CD4-positive, alpha-beta T cell treated with Interferon gamma for 1 hour (primary cell): ENCODE measurements at regions not wholly inside any gene's neighbourhood (a gene's known extent, or its start where the extent isn't known, plus 50 kb on each side); places are given as distances from the start of the nearest gene placed in this dataset.
"Not testable (repeated sequence)": the region's sequence is repeated elsewhere in the genome, so short reads cannot be mapped to it uniquely, and the experiment has no call there.

Experiments
- DNase-seq: peaks from one replicate; pipeline ENCODE4 v3.0.0-alpha.2; 2020

DNA sequence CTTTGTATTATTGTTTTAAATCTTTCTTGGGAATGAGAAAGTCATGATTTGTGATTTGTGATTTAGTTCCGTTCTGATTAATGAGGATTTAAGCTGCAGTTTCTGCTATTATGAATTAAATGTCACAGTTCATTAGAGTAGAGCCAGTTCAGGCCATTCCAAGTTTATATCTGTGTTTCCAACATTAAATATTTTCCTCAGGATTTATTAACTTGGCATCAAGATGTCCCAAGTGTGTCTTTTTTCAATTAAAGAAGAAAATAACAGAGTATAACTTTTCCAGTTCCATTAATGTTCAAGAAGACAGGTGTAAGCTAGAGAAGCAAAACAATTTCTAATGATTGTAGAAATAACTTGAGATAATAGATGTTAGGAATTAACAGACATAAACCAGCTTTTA is 1183.2 kb upstream of the CELF2 start:
- DNase-seq: no peak

DNA sequence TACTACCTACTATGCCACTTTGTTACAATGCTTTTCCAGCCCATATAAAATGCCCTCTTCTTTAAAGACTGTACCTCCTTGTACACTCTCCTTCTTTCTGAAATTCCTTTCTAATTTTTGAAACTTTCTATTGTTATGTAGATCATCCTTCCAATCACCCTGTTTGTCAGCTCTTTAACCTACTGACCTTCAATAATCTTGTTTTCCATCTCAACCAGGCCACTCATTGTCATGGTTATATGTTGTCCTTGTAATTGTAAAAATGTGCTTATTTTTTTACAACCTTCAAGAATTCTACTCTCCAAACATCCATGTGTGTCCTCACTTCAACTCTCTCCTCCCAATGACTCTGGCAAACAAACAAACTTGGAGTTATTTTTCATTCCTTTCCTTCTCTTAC is 1172.6 kb upstream of the CELF2 start:
- no peak for DNase-seq

DNA sequence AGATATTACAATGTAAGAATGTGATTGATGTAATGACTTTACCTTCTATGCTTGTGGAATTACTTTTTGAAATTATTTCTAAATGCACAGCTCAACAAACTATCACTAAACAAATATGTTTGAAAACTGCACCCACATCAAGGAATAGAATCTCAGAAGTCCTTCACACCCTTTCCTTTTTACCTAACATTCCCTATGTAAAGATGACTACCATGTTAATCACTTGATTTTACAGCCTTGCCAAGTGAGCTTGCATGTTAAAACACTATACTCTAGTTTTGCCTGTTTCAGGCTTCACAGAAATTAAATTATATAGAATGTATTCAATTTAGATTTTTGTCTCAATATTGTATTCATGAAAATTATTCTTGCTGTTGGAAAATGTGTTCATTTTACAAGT is 1169.4 kb upstream of the CELF2 start:
- DNase-seq: no peak

DNA sequence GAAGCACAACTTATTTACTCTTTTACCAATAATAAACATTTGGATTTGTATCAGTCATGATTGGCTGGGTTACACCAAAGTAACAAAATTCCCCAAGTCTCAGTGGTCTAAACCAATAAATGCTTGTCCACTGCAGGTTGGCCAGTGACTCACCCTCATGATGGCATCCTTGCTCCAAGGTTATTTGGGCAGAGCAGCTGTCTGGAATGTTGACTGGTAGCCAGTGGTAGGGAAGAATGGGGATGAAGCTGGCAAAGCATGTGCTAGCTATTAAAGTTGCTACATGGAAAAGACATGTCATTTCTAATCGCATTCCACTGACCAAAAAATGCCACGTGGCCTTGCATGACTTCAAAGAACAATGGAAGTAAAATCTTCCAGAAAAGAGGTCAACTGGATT is 1168.7 kb upstream of the CELF2 start:
- no peak for DNase-seq

DNA sequence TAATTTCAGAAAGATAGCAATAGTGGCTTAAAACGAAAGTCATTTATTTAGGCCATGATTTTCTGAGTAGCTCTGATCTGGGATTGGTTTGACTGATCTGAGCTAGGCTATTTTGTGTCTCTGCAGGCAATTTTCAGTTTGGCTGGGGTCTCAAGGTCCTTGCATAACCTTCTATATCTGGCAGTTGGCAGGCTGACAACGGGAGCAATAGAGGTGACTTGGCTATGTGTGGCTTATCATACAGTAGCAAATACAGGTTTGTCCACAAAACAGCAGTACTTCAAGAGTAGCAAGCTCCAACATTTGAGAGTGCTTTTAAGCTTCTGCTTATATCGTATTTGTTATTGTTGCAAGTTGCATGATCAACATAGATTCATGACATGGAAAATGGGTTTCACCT is 1167.3 kb upstream of the CELF2 start:
- DNase-seq: no peak

DNA sequence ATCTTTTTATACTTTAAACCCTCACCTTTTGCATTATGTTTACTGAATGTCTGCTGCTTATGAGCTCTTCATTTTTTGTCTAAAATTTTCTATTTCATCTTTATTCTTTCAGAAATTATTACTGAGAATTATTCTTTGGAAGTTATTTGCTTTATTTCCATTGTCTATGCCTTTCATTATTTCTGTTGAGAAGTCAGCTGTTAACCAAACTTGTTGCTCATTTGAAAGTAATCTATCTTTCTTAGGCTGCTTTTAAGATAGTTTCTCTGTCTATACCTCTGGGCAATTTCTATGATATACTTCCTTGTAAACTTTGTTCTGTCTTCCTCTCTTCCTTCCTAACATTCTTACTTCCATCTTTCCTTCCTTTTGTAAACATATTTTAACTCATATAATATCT is 1165.9 kb upstream of the CELF2 start:
- DNase-seq: no peak

DNA sequence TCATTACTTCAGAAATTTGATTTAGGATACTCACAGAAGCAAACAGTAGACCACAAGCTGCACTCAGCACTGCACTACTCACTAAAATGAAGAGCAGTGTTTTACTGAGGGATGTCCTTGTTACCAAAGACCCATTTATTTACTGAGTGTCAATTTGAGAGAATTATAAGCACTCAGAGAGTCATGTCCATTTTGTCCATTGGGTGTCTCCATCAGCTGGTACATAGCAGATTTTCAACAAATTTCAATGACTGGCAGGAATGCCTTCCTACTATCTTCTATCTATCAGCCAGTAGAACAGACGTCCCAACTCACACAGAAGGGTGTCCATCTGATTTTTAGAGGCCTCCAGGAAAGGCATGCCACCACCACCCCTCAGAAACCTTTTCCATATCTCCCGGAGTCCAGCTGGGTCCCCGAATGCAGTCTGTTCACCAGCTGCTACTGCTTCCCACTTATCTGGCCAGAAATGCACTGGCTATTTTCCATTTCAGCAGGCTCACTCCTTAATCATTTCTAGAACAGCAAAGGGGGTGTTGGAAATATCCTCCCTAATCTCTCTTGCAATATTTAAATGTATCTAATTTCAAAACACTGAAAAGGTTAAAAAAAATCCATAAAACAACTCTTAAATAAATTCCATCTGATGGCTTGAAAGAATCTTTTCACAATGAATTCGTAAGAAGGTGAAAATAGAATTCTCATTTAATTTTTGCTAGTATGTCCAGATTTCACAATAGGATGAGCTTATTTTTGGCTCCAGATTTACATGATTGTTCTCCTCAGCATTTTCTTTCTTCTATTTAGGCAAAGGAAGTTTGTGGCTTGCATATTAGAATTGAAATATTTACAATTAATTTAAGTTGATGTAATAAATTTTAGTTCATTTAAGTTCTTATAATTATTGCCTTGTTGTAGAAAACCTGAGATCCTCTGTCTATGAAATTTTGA is 1164.0 kb upstream of the CELF2 start:
- DNase-seq: no peak

DNA sequence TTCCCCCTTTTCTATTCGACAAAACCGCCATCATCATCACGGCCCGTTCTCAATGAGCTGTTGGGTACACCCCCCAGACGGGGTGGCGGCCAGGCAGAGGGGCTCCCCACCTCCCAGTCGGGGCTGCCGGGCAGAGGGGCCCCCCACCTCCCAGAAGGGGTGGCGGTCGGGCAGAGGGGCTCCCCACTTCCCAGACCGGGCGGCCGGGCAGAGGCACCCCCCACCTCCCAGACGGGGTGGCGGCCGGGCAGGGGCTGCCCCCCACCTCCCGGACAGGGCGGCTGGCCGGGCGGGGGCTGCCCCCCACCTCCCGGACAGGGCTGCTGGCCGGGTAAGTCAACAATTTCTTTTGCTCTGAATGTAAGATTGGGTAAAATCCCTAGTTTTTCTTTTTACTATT is 1162.2 kb upstream of the CELF2 start:
- not testable (repeated sequence) for DNase-seq

DNA sequence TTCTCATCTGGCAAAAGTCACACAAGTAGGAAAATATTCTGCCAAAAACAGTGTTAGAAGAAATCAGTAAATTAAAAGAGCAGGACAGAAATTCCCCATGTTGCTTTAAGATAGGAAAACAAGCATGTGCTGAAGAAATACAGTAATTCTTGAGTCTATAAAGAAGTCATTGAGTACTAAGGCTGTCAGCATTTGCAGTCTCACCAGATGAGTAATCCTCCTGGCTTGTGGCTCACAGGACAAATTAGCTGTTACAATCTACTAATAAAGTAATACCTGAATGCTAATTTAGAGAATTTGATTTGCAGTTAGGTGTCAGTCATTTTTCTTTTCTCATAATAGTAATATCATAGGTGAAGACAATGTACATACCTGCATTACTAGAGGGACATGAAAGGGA is 1158.9 kb upstream of the CELF2 start:
- no peak for DNase-seq

DNA sequence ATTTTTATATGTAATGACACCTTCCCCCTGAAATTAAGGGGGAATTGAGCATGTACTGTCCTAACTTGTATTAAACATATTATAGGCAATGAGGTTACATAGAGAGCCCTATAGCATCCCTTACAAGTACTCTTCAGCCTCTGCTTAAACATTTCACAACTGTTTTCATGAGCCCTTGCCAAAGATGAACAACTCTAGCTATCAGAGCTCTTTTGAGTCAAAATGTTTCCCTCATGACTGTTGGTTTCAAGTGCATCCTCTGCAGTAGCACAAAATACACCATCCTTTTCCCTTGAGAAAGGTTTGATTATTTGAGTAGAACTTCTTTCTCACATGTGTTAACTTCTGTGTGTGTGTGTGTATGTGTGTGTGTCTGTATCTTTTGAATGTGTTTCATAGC is 1157.6 kb upstream of the CELF2 start:
- no peak for DNase-seq

DNA sequence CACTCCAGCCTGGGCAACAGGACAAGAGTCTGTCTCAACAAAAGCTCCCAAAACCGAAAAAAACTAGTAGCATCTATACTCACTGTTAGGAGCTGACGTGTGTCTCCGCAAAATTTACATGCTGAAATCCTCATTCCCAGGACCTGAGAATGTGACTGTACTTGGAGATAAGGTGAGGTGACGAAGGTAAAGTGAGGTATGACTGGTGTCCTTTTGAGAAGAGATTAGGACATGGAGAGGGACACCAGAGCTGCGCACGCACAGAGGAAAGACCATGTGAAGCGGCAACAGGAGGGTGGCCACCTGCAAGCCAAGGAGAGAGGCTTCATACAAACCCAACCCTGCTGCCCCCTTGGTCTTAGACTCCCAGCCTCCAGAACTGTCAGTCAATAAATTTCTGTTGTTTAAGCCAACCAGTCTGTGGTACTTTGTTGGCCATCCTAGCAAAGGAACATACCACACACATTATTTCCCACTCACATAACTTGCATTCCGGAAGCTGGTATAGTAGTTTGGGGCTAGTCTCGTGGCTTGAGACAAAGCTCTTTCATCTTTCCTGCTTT is 1154.0 kb upstream of the CELF2 start:
- no peak for DNase-seq

DNA sequence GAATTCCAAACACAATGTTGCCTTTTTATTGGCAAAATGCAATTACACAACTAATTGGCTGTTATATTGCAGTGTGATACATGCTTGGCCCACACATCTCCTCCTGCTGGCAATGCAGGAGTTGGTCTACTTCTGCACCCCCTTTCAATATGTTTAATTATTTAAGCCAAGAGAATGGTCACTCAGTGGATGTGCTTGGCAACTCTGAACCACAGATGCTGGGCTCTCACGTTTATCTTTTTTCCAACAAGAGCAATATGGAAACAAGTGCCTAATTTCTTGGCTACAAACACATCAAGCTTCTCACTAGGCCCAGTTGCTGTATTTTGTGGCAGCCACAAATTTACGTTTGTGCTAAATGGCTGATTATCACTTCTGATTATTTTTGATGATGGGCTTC is 1149.2 kb upstream of the CELF2 start:
- no peak for DNase-seq

DNA sequence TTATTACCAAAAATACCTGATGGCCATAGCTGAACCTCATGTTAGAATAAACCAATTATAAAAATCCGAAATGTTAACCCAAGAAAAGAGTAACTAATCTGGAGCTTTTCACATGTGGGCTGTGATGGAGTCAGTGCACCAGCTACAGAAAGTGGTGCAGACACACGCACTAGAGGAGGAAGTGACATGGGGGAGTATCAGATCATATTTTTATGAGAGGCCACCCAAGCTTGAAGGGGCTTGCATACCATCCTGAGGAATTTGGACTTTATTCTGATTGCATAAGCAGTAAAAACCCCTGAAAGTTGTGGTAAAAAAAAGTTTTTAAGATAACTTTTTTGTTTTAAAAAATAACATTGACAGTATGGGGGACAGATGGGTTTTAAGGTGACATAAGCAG is 1148.5 kb upstream of the CELF2 start:
- no peak for DNase-seq

DNA sequence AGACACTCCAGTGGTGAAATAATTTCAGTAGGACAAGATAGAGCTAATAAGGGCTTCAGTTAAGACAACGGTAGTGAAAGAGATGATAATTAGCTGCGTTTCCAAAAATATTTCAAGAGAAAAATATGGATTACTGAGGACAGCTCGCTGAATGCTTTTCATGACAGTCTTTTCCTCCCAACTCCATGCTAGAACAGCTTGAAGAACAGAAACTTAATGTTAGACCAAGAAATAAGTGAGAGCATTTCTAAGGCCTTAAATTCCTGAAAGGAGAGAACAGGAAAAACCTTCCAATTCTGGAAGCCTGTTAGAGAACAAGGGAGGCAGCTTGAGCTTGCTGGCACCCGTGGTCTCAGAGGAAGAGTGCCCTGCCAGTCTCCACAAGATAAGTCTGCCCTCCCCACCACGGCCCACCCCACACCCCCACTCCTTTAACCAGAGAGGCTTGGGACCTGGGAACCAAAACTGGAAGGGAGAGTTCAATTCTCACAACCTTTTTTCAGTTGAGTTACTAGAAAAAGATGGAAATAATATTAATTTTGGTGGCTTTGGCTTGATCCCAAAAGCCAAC is 1148.0 kb upstream of the CELF2 start:
- no peak for DNase-seq

DNA sequence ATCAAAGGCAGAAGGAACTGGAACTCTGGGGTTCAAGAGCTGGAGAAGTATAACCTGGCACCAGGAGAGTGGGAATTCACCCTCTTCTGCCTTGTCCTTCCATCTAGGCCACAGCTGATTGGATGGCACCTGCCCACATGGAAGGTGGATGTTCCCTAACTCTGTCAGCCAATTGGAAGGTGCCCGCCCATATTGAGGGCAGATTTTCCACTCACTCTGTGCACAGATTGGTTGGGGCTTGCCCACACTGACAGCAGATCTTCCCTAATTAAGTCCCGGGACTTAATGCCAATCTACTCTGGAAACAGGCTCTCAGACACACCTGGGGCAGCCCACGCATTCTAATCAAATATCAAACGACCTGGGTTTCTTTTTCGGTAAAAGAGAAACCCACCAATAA is 1142.3 kb upstream of the CELF2 start:
- DNase-seq: no peak

DNA sequence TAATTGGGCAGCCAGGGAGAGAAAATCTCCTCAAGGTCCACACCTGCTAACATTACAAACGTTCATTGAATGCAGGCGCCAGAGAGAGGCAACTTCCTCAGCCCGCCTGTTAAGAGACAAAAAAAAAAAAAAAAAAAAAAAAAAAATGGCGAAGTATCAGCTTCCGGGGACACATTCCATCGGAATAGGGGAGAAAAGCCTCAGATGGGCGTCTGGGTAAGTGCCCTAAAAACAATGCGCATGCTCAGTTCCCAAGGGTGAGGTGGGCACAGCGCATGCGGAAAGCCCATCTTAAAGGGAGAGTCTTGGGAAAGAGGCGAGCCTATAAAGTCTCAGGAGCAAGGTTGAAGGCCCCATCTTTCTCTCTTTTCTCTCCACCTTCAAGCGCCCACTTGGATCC is 1139.7 kb upstream of the CELF2 start:
- no peak for DNase-seq

DNA sequence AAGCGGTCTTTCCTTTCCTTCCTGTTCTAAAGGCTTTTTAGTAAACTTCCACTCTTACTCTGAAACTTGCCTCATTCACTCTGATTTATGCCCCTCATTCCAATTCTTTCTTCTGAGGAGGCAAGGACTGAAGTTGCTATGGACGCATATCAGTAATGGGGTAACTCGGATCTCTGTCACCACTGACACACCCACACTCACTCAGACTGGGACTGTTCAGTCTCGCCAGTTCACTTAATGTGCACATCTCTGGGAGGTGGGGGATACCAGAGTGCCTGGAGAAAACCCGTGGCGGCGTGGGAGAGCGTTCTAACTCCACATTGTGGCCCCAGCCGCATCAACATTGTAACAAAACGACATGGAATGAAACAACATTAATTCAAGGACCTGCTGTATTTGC is 1139.3 kb upstream of the CELF2 start:
- no peak for DNase-seq

DNA sequence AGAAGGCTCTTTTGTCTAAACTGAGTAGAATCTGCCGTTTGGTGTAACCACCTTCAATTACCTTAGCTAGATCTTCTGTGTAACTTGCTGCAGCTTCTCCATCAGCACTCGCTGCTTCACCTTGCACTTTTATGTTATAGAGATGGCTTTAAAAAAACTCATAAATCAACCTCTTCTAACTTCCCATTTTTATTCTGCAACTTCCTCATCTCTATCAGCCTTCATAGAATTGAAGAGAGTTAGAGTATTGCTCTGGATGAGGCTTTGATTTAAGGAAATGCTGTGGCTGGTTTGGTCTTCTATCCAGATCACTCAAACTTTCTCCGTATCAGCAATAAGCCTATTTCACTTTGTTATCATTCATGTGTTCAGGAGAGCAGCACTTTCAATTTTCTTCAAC is 1131.9 kb upstream of the CELF2 start:
- DNase-seq: no peak

DNA sequence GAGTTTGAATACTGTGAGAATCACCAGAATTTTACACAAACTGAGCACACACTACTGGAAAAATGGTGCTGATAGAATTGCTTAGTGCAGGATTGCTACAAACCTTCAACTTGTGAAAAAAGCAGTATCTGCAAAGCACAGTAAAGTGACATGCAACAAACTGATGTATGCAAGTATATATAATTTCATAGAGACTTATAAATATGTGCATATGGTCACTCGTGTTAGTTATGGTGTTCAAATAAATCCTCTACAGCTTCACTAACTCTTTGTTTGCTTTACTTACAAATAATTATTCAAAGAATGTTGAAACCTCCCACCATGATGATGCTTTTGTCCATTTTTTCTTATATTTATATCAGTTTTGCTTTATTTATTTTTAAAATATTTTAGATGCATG is 1130.9 kb upstream of the CELF2 start:
- no peak for DNase-seq

DNA sequence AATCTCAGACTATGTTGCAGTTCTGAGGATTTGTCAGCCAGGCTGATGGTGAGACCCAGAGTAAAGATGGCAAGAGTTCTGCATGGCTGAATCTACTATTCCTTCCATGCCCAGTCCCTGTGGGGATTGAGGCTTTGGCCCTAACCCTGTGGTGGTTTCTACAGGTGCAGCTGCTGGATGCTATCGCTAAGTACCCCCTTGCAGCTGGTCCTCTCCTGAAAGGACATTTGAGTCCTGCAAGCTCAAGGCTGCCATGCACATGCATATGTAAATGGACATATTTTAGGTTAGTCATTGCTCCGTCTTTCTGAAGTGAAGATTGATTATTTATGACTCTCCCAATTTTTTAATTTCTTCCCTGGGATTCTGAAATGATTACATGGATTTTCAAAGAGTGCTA is 1122.2 kb upstream of the CELF2 start:
- no peak for DNase-seq

DNA sequence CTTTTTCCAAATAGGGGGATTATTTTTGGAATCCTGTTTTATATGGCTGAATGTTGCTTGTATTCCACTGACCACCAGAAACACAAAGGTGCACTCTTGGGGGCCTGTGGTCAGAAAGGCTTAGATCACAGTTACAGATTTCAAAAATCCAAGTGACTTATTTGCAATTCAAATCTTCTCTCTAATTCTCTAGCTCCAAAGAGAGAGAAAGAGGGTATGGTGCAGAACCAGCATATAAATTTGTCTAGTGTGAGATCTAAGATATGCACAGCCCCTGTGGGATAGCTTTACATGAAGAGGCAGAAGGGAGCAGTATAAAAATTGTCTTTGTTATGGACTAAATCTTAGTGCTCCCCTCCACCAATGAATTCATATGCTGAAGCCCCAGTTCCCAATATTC is 1121.7 kb upstream of the CELF2 start:
- no peak for DNase-seq

DNA sequence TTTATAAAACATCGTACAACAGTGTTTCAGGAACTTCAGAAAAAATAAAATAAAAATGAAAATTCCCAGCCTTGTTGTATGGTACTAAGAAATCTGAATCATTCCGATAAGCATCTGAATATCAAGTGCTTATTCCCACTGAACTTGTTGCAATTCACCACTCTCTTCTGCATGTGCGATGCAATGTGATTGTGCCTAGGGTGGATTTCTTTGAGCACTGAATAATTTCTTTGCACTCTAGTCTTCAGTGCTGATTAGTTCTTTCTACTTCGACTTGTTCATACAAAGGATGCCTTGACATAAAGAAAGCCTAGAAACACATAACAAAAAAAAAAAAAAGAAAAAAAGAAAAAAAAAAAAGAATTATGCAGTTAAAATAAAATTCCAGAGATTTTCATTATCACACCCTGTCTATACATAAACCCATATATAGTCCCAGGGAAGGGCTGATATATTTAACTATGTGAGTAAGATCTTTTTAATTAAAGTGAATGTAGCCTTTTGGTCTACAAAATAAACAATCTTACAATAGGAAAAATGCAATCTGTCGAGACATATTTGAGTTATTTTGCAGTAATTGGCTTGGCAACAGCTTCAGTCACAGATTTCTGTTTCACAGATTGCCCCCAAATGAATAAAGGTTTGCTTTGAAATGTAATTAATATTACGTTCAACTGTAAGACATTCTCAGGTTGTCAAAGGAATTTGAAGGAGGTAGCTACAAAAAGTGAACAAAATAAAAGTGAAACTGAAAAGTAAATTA is 1118.9 kb upstream of the CELF2 start:
- DNase-seq: no peak

DNA sequence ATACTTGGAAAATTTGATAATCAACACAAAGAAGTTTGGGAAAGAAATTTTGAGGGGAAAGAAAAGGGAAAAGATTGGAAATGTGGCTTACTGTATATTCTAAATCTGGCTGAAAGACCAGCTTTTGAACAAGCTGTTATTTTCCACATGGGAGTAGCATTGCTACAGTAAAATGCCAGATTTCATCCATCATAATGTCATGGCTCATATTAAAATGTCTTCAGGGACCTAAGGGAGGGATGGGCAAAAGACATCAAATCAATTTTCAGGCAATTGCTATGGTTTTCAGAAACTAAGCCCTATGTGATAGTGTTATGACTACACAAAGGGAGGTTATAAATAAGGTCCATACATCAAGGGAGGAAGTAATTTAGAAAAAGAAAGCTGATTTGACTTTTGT is 1116.9 kb upstream of the CELF2 start:
- no peak for DNase-seq

DNA sequence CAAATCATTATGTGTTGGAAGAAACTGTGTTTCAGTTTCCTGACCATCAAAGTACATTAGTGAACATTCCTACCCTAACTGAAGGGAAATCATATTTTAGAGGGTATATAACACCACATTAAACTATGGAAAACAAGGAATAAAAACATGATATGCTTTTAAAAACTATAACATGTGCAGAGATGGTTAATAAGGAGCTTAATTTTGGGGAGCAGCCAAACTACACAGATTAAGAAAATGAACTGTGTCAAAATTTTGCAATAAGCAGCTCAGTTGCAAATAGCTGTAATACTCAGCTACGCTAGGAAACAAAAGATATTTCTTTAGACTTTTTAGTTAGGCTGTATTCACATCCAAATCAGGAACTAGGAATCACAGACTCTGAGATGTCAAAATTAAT is 1115.7 kb upstream of the CELF2 start:
- no peak for DNase-seq
